Stimulated activated naive CD8-positive, alpha-beta T cell treated with anti-CD3 and anti-CD28 coated beads, Interleukin-15, Interleukin-2, amounts not matched to agents 100 ng/mL and 50 ng/mL, for 24 hours (primary cell): ENCODE measurements at regions not wholly inside any gene's neighbourhood (a gene's known extent, or its start where the extent isn't known, plus 50 kb on each side); places are given as distances from the start of the nearest gene placed in this dataset.
"Not testable (repeated sequence)": the region's sequence is repeated elsewhere in the genome, so short reads cannot be mapped to it uniquely, and the experiment has no call there.

Experiments
- H3K27ac Mint-ChIP-seq: one replicate; pipeline ENCODE4 v1.8.0; 2021; ENCODE audit warnings: mild to moderate bottlenecking, mixed read lengths
- H3K27me3 Mint-ChIP-seq: one replicate; pipeline ENCODE4 v1.8.0; 2021; ENCODE audit warnings: mixed read lengths
- H3K36me3 Mint-ChIP-seq: one replicate; pipeline ENCODE4 v1.8.0; 2021; ENCODE audit warnings: low read depth, mixed read lengths
- H3K4me1 Mint-ChIP-seq: one replicate; pipeline ENCODE4 v1.8.0; 2021; ENCODE audit warnings: low read depth, mixed read lengths
- H3K4me3 Mint-ChIP-seq: one replicate; pipeline ENCODE4 v1.8.0; 2021; ENCODE audit warnings: mild to moderate bottlenecking, mixed read lengths
- H3K9me3 Mint-ChIP-seq: one replicate; pipeline ENCODE4 v1.8.0; 2021; ENCODE audit warnings: mixed read lengths

- H3K4me3 Mint-ChIP-seq, H3K9me3 Mint-ChIP-seq, H3K27ac Mint-ChIP-seq, H3K4me1 Mint-ChIP-seq, H3K36me3 Mint-ChIP-seq, H3K27me3 Mint-ChIP-seq: not testable (repeated sequence)
Measured at GRCh38 chr12:24619954-24620353, 328.9 kb downstream of the BCAT1 start.

- no peaks in the 10 kb centered on the region for H3K36me3 Mint-ChIP-seq
- no peaks in the 10 kb centered on the region for H3K4me1 Mint-ChIP-seq
- no peaks in the 10 kb centered on the region for H3K9me3 Mint-ChIP-seq
- H3K27me3 Mint-ChIP-seq: no peaks in the 10 kb centered on the region
- H3K27ac Mint-ChIP-seq: no peak overlapping the region
- H3K4me3 Mint-ChIP-seq: no peak overlapping the region
Measured at GRCh38 chr12:24617471-24617870, 331.4 kb downstream of the BCAT1 start.

GRCh38 chr12:24615967-24616411 is 332.9 kb downstream of the BCAT1 start:
- Mint-ChIP-seq H3K36me3 (no peaks in the 10 kb centered on the region), H3K9me3 (no peaks in the 10 kb centered on the region), H3K4me3 (no peak overlapping the region), H3K4me1 (no peaks in the 10 kb centered on the region), H3K27me3 (no peaks in the 10 kb centered on the region), H3K27ac (no peak overlapping the region)

GRCh38 chr12:24608637-24609285 is 340.1 kb downstream of the BCAT1 start:
- H3K36me3 Mint-ChIP-seq: no peaks in the 10 kb centered on the region
- no peak overlapping the region for H3K27ac Mint-ChIP-seq
- no peaks in the 10 kb centered on the region for H3K9me3 Mint-ChIP-seq
- no peak overlapping the region for H3K4me3 Mint-ChIP-seq
- H3K27me3 Mint-ChIP-seq: no peaks in the 10 kb centered on the region
- no peaks in the 10 kb centered on the region for H3K4me1 Mint-ChIP-seq

DNA sequence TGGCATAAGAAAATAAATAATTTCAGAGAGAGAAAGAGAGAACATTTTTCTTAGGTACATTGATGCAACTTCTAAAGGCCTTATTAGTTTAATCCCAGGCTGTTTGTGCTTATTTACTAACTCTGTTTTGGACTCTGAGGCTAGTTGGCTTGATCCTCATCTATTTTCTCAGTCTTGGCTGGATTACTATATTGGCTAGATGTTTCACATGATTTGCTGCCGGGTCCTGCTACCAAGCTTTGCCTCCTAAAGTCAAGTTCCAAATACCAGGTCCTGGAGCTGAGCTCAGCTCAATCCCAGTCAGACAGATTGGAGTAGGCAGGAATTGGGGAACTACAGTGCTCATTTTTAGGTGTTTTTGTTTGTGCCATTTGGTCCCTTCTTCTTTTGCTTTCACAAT is 340.8 kb downstream of the BCAT1 start:
- H3K9me3 Mint-ChIP-seq: peaks cover 3% of the 10 kb centered on the region
- no peak overlapping the region for H3K4me3 Mint-ChIP-seq
- H3K27ac Mint-ChIP-seq: no peak overlapping the region

DNA sequence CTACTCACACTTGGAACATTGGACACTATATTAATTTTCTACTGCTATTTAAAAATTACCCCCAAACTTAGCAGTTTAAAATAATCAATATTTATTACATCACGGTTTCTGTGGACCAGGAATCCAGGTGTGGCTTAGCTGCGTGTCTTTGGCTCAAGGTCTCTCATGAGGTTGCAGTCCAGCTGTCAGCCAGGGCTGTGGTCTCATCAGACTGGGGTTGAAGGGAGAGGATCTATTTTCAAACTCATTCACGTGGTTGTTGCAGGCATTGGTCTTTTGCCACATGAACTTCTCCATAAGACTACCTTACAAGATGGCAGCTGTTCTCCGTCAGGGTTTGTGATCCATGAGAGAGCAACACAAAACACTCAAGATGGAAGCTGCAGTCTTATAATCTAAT is 343.0 kb downstream of the BCAT1 start:
- H3K4me3 Mint-ChIP-seq: no peak overlapping the region
- H3K36me3 Mint-ChIP-seq: no peaks in the 10 kb centered on the region
- H3K27me3 Mint-ChIP-seq: no peaks in the 10 kb centered on the region
- H3K9me3 Mint-ChIP-seq: peaks cover 3% of the 10 kb centered on the region
- H3K4me1 Mint-ChIP-seq: peaks cover 1% of the 10 kb centered on the region
- H3K27ac Mint-ChIP-seq: no peak overlapping the region

More for the DNA sequence above, 340.8 kb downstream of the BCAT1 start:
- no peaks in the 10 kb centered on the region for H3K4me1 Mint-ChIP-seq
- H3K27me3 Mint-ChIP-seq: no peaks in the 10 kb centered on the region
- H3K36me3 Mint-ChIP-seq: no peaks in the 10 kb centered on the region

- H3K4me1 Mint-ChIP-seq: peaks cover 6% of the 10 kb centered on the region
- no peak overlapping the region for H3K27ac Mint-ChIP-seq
- no peaks in the 10 kb centered on the region for H3K27me3 Mint-ChIP-seq
- H3K9me3 Mint-ChIP-seq: peaks cover 3% of the 10 kb centered on the region
- no peaks in the 10 kb centered on the region for H3K36me3 Mint-ChIP-seq
- no peak overlapping the region for H3K4me3 Mint-ChIP-seq
Measured at GRCh38 chr12:24605466-24605865, 343.4 kb downstream of the BCAT1 start.

DNA sequence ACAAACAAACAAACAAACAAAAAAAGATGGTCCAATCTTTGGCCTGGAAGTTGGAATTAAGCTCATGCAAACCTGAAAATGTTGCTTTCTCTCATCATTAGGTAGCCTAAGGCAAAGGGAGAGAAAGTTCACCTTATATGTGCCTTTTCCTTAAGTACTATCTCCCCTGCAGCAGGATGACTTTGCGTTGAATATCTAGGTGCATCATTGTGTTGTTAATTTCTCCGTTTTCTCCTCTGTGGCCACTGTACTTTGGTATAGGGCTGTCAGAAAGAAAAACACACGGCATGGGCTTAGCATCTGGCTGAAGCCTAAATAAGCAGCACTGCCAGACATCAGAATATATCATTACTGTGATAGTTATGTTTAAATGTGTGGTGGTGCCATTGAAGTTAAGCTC is 345.5 kb downstream of the BCAT1 start:
- Mint-ChIP-seq H3K27me3 (no peaks in the 10 kb centered on the region), H3K9me3 (peaks cover 3% of the 10 kb centered on the region), H3K4me3 (no peak overlapping the region), H3K27ac (no peak overlapping the region), H3K4me1 (peaks cover 18% of the 10 kb centered on the region), H3K36me3 (no peaks in the 10 kb centered on the region)

GRCh38 chr12:24600996-24601395 is 347.9 kb downstream of the BCAT1 start:
- no peak overlapping the region for H3K4me3 Mint-ChIP-seq
- peak overlapping the region; percentile 63 for H3K27ac Mint-ChIP-seq
- no peaks in the 10 kb centered on the region for H3K27me3 Mint-ChIP-seq
- no peaks in the 10 kb centered on the region for H3K36me3 Mint-ChIP-seq
- H3K4me1 Mint-ChIP-seq: peaks cover 18% of the 10 kb centered on the region
- H3K9me3 Mint-ChIP-seq: peaks cover 3% of the 10 kb centered on the region

DNA sequence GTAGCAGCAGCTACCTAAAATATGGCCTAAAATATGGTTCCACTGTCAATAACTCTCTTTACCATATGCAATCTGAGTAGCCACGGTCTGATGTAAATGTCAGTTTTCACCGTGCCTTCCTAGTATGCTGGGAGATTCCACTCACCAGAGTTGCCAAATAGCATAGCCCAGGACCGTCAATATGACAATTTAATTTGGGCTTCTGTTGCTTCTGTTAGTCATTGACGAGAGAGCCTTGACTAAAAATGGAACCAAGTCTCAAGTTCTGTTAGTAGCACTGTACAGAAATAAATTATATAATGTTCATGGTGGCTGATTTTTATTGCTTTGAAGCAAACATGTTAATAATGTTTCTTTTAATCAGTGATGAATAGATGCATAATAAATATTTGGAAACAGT is 348.4 kb downstream of the BCAT1 start:
- Mint-ChIP-seq H3K9me3 (peaks cover 3% of the 10 kb centered on the region), H3K36me3 (no peaks in the 10 kb centered on the region), H3K27ac (peak overlapping the region; percentile 63), H3K4me1 (peaks cover 18% of the 10 kb centered on the region), H3K4me3 (no peak overlapping the region), H3K27me3 (no peaks in the 10 kb centered on the region)

DNA sequence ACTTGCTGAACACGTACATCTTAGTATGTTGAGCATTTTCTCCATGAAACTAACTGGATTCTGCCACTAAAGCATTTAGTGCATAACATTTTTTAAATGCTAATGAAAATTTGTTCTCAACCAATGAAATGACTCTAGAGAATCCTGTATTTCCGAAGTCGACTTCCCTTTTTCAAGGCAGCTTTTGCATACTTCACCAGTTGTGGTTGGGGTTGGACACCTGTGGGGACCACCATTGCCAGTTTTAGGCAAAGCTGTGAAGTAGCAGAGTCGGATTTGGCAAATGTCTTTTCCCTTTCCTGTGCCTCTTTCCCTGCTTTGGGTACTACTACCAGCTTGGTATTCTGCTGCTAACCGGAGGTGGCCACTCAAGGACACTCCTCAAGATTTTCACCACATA is 349.2 kb downstream of the BCAT1 start:
- Mint-ChIP-seq H3K9me3 (peaks cover 3% of the 10 kb centered on the region), H3K36me3 (no peaks in the 10 kb centered on the region), H3K4me1 (peaks cover 18% of the 10 kb centered on the region), H3K27me3 (no peaks in the 10 kb centered on the region), H3K27ac (no peak overlapping the region), H3K4me3 (no peak overlapping the region)

GRCh38 chr12:24597580-24597979 is 351.3 kb downstream of the BCAT1 start:
- no peaks in the 10 kb centered on the region for H3K36me3 Mint-ChIP-seq
- peaks cover 4% of the 10 kb centered on the region for H3K9me3 Mint-ChIP-seq
- no peak overlapping the region for H3K4me3 Mint-ChIP-seq
- peaks cover 4% of the 10 kb centered on the region for H3K27me3 Mint-ChIP-seq
- no peak overlapping the region for H3K27ac Mint-ChIP-seq
- peaks cover 18% of the 10 kb centered on the region for H3K4me1 Mint-ChIP-seq

DNA sequence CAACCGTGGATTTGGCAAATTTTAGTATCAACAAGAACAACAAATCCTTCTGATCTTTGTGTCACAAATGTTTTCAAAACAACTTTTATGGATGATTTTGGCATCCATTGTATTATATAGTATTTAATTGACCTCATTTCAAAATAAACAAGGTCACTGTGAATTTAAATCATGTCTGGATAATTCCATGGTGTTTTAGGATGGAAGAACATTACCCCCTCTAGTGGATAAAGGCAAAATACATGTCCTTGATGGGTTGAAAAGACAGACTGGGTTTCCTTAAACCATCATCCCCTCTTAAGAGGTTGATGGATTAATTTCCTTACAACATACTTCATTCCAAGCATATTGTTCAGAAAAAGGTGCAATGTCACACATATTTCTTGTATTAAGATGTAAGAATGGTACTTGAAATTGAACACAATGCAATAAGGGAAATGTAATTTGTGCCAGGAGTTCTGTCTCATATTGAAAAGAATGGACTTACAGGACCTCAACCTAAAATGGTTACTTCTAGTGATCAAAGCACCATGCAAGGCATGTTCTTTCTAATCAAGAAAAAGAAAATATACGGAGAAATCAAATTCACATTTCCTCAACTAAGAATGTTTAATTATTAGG is 352.0 kb downstream of the BCAT1 start:
- peaks cover 4% of the 10 kb centered on the region for H3K27me3 Mint-ChIP-seq
- H3K4me1 Mint-ChIP-seq: peaks cover 18% of the 10 kb centered on the region
- peaks cover 4% of the 10 kb centered on the region for H3K9me3 Mint-ChIP-seq
- H3K36me3 Mint-ChIP-seq: no peaks in the 10 kb centered on the region
- H3K27ac Mint-ChIP-seq: no peak overlapping the region
- no peak overlapping the region for H3K4me3 Mint-ChIP-seq

- H3K4me1 Mint-ChIP-seq: peaks cover 14% of the 10 kb centered on the region
- H3K36me3 Mint-ChIP-seq: no peaks in the 10 kb centered on the region
- H3K27me3 Mint-ChIP-seq: peaks cover 4% of the 10 kb centered on the region
- peaks cover 4% of the 10 kb centered on the region for H3K9me3 Mint-ChIP-seq
- no peak overlapping the region for H3K27ac Mint-ChIP-seq
- H3K4me3 Mint-ChIP-seq: no peak overlapping the region
Measured at GRCh38 chr12:24595652-24596235, 353.2 kb downstream of the BCAT1 start.

DNA sequence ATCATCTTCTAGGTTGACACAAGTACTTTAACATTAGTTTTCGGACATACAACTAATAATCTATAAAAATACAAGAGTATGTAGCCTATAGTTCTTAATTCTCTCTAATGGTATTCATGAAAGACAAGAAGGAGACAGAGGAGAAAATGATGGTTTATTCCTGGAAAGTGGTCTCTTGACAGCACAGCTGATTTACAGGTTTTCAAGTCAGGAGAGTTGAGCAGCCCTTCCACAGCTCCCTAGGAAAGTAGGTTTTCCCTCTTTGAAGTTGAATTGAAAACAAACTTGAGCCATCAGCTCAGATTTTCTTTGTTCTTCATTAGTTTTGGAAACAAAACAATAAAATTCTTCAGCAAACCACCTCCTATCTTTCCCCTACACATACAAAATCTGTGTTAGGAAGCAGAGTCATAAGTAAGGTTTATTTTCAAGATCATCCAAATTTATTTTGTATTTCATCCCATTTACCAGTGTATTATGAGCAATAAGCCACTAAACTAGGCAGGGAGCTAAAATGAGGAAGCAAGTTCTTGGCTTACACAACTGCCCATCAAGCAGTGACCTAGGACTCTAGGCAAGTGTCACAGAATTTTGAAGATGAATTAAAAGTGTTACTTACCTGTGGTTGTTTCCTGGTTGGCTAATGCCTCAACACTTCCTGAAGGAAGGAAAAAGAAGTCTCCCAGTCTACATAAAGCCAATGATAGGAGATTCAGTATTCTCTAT is 357.0 kb downstream of the BCAT1 start:
- H3K4me1 Mint-ChIP-seq: no peaks in the 10 kb centered on the region
- no peak overlapping the region for H3K4me3 Mint-ChIP-seq
- H3K9me3 Mint-ChIP-seq: peaks cover 4% of the 10 kb centered on the region
- no peak overlapping the region for H3K27ac Mint-ChIP-seq
- peaks cover 4% of the 10 kb centered on the region for H3K27me3 Mint-ChIP-seq
- no peaks in the 10 kb centered on the region for H3K36me3 Mint-ChIP-seq
